ENCODE measurements at regions not wholly inside any gene's neighbourhood (a gene's known extent, or its start where the extent isn't known, plus 50 kb on each side); places are given as distances from the start of the nearest gene placed in this dataset.
"Not testable (repeated sequence)": the region's sequence is repeated elsewhere in the genome, so short reads cannot be mapped to it uniquely, and the experiment has no call there.

DNA sequence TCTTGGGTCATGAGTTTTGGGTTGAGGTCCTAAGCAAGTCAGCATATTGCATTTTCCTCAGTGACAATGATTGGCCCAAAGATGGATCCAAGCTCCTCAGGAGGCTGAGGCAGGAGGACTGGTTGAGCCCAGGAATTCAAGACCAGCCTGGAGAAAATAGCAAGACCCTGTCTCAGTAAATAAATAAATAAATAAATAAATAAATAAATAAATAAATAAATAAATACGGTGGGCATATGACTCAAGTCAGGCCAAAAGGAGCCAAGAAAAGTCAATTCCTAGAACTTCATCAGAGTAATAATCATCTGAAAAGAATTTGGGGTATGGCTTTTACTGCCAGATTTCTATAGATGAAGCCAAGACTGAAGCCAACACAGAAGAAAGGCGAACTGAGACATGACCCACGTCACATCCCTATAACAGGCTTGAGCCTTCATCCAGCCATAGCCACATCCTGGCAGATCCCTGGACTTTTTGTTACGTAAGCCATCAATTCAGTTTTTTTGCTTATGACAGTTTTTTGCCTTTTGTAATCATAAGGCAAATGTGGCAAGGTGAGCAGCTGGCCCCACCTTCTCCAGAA lies 88.5 kb upstream of the NFASC start:
- DNase-seq = no peak

DNA sequence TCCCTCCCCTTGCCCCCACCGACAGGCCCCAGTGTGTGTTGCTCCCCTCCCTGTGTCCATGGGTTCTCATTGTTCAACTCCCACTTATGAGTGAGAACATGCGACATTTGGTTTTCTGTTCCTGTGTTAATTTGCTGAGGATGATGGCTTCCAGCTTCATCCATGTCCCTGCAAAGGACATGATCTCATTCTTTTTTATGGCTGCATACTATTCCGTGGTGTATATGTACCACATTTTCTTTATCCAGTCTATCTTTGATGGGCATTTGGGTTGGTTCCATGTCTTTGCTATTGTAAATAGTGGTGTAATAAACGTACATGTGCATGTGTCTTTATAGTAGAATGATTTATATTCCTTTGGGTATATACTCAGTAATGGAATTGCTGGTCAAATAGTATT lies 85.6 kb upstream of the NFASC start:
- DNase-seq = not testable (repeated sequence)

DNA sequence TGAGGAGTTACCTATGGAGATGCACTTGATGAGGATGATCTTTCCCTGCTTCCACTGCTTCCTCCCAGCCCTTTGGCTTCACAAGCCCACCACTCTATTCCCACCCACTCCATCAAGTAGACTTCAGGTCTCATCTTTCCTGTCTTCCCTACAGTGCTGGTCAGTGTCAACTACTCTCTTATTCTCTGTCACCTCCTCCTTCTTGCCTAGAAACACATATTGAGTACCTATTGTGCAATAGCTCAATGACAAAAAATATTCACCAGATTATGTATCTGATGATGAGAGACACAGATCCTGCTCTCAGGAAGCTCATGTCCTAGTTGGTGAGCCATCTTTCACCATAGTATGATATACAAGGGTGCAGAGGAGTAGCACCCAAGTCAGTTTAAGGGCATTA lies 82.2 kb upstream of the NFASC start:
- DNase-seq = no peak

DNA sequence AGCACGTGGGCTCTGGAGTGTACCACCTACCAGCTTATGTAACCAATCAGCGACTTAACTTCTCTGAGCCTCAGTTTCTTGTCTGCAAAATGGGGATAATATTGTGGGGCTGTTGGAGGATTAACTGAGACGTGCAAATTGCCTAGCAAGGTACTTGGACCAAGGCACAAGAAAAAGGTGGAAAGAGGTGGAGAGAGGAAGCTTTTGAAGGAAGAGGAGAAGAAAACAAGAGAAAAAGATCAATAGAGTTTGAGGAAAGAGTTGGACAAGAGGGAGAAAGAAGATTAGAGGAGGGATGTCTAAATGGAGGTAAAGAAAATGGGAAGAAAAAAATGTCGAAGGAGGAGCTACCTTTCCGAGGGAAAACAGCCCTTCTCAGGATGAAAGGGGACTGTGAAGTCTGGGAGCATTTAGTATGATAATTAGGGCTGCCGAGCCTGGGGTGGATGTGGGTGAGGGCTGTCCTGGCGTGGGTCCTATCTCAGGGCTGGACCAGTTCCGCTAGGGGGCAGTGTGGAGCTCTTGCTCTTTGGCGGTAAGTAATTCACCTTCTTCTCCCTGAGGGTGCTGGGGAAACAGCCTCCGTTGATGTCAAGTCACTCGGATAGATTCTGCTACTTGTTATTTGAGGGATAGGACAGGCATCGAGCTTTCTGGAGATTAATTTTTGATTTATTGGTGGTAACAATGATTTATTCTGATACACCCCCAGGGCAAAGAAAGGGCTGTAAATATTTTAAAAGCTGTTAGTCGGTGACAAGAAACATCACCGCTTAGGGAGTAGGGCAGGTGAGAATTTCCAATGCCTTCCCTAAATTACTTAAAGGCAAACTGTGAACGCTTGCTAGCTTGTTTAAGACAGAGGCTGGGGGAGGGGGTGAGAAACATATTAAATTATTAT lies 79.0 kb upstream of the NFASC start:
- DNase-seq = peak; percentile 63 to 87 (median 84)

DNA sequence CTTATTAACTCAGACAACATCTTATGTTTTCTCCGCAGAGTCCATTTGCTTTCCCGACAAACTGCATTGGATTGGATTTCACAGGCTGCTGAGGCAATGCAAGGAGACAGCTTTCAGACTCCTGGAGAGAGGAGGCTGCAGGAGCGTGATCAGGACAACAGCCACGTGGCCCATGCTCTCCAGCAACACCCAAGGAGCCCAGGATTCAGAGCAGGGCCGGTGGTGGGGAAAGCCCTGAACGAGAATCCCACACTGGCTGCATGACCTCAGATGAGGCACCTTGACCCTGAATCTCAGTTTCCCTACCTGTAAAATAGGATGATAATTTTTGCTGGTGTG lies 78.3 kb upstream of the NFASC start:
- DNase-seq = peak in 1 of 3 experiments; percentile 66

DNA sequence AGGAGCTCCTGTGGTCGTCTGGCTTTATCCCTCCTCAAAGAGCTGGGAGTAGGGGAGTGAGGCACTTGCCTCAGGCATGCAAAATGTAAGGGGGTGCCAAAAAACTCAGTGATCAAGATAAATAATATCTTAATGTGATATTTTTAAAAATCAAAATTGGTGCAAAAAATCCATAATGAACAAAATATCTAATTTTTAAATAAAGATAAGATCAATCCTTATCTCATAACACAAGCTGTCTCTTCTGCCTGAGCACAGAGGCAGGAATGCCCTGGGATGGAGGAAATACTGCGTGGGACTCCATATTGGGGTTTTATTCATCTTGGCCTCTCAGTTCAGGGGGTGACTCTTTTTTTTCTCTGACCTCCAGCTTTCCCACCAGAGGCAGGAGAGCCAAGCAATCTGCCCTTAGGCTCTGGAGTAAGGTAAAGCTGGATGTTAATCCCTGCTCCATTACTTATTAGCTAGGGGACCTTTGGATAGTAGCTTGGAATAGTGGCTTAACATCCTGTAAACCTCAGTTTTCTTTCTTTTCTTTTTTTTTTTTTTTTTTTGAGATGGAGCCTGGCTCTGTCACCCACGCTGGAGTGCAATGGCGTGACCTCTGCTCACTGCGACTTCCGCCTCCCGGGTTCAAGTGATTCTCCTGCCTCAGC lies 77.3 kb upstream of the NFASC start:
- no peak for DNase-seq

DNA sequence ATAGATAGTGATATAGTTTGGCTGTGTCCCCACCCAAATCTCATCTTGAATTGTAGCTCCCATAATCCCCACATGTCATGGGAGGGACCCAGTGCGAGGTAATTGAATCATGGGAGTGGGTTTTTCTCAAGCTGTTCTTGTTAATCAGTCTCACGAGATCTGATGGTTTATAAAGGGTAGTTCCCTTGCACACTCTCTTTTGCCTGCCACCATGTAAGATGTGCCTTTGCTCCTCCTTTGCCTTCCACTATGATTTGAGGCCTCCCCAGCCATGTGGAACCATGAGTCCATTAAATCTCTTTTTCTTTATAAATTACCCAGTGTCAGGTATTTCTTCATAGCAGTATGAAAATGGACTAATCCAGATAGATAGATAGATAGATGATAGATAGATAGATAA lies 73.8 kb upstream of the NFASC start:
- DNase-seq = not testable (repeated sequence)

DNA sequence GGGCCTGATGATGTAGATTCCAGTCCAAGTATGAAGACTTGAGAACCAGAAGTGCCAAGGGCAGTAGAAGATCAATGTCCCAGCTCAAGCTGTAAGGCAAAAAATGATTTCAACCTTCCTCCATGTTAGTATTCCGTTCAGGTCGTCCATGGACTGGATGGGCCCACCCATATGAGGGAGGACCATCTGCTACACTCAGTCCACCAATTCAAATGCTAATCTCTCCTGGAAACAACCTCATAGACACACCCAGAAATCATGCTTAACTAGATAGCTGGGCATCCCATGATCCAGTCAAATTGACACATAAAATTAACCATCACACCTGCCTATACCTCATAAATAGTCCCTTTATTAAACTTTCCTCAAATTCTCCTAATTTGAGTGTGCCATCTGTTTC lies 73.3 kb upstream of the NFASC start:
- DNase-seq = no peak

DNA sequence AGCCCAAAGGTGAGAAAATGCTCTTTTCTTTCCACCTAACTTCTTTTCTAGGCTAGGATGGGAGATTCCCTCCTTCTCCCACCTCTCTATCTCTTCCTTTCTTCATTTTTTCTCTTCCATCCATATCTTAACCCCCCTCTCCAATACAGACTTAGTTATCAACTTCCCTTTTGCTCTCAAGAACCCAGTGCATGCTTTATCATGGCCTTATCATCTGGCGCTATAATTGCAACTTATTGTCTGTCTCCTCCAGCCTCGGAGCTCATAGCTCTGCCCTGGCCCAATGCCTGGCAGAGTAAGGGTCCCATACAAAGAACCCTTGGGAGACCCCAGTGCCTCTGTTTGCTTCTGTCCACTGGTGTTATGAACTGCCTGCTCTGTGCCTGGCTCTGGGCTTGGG lies 71.0 kb upstream of the NFASC start:
- no peak for DNase-seq

DNA sequence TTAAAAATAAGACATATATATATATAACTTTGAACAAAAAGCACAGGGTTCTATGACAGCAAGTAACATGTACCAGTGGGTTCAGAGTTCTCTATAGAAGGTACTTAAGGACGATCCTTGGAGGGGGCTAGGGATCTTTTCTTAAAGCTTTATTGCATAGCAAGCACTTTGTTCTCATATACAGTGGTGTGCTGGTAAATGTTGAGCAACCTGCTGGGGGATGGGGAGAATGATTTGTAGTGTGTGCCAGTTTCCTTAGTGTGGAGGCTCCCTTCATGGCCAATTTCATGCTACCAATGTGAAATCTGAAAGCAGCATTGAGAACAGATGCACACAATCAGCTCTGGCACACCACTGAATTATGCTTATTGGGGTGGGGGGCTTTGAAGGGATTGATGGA lies 69.5 kb upstream of the NFASC start:
- DNase-seq = no peak

DNA sequence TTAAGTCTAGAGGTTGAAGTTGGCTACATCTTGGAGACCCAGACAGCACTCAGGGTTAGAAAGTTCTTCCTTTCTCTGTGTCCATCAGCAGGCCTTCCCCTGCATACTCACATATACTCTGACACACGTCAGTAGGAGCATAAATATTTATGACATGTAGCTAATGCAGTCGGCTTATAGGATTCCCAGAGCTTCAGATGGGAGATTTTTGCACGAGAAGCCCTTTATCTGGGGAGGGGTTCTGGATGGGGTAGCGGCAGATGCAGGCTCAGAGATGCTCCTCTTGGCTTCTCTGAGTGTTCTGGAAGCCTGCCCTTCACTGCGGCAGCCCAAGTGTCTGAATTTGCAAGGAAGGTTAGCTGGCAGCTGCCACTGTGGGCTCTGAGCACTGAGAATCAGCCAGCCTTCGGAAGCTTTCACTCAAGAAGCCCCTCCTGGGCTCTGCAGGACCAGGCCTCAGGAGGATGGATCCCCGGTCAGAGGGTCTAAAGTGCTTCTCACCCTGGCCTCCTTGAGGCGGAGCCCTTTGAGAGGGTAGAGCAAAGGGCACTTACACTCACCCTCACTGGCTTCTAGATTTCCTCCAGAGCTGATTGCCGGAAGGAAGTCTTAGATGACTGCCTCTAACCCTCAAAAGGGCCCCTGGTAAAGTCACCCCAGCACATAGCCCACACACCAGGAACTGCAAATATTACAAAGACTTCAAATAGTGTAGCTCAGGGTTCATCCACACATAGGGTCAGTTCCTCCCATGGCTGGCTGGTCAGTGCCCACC lies 68.1 kb upstream of the NFASC start:
- DNase-seq = no peak

DNA sequence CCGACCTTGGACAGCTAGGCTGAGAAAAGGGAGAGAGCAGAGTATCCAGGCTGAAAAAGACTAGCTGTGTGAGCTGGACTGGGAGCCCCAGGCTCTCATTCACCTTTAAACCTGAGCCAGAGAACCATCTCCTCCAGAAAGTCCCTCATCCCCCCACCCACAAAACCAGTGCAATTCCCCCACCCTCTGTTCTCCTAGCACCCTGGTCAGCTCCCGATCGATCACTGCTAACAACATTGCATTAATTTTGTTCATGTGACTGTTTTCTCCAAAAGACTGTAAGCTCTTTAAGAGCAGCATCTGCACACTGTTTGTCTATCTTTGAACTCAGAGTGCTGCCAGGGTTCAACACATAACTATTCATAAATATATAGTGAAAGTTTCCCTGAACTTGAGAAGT lies 67.1 kb upstream of the NFASC start:
- DNase-seq = no peak

DNA sequence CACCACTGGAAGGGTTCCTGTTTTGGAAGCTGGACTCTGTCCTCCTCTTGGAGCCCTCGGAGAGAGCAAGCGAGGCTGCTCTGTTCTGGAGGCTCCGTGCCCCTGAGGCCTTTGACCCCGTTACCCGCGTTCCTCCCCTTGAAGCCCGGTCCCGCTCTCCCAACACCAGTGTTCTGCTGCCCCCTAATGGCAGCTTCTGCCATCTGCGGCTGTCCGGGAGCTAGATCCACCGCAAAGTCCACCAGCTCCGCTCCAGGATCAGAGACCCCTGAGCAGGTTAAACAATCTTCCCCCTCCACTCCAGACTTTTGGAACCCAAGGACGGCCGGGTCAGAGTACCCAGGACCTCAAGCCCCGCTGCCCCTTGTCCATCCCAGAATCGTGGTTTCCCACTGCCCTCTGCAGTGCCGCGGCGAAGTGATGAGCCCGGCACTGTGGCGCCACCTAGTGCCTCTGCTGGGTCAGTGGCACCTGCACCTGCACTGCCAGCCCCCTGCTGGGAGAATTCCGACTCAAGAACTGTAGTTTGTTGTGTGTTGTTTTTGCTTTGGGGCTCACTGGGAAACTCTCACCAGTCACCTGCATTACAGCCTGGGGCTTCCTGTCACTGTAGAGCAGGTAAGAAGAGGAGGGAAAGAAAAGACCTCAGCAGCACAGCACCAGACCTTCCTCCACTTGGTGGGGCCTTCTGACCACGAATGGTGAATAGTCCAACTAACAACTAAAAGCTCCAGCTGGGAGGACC lies 63.5 kb upstream of the NFASC start:
- DNase-seq = peak; percentile 90 to 97 (median 96)

DNA sequence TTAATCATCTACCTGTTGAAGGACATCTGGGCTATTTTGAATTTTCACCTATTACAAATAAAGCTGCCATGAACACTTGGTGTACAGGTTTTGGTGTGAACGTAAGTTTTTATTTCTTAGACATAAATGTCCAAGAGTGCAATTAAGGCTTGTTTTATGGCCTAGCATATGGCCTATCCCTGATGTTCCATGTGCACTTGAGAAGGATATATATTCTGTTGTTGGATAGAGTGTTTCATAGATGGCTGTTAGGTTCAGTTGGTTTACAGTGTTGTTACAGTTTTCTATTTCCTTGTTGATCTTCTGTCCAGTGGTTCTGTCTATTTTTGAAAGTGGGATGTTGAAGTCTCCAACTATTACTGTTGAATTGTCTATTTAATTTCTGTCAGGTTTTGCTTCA lies 61.2 kb upstream of the NFASC start:
- no peak for DNase-seq

DNA sequence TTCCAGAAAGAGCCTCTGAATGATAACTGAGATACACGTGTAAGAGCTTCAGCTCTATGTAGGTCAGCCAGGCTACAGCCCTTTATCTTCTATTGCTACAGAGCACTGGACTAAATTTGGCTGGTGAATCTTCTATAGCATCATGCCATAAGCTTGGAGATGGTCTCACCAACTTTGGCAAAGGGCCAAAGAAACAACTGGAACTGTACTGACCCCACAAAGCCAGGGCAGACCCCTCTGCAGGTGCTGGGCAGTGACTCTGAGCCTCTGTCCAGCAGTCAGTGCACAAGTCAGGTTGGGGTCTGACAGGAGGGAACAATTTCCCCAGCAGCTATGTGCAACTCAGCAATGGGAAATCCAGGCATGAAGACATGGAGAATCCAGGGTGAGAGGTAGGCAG lies 57.8 kb upstream of the NFASC start:
- no peak for DNase-seq

DNA sequence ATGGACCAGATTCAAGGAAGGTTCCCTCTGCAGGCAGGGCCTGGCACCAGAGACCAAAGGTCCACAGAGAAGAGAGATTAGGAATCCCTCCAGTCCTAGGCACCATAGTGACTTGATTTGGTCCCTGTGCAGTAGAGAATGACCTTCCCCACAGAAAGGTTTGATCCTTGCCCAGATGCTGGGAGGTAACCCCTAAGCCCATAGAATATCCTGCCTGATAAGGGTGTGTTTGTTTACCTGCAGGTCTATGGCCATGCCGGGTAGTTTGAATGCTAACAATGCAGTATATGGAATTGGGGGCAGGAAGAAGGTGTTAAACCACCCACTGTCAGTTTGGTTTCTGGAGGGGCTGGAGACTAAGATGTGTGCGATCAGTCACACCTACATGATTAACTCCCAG lies 57.1 kb upstream of the NFASC start:
- no peak for DNase-seq

DNA sequence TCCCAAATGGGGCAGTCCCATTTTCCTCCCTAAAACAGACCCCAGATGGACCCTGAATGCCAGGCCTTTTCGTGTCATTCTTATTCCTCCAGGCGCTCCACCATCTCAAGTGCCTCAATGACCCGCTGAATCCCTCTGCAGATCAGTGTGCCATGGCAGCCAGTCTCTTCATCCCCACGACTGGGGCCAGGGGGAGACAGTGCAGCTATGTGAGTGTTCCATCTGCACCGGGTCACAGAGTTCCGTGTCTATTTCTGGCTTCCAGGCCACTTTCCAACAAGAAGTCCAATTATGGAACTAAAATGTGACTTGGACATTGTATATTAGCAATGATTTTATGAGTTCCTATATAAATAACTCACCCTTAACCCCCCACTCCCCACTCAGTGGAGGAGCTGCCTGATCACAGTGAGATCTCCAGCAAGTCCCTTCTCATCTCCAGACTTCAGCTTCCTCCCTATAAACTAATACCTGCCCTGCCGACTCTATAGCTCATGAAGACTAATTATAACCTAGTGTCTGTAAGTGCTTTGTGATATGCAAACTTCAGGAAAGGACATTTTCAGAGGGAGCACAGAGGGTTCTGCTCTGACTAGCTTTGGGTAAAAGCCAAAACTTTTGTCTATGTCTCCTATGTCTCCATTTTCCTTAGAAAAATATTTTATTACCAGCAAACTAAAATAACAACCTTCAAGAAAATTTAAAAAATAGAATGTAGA lies 56.3 kb upstream of the NFASC start:
- no peak for DNase-seq

DNA sequence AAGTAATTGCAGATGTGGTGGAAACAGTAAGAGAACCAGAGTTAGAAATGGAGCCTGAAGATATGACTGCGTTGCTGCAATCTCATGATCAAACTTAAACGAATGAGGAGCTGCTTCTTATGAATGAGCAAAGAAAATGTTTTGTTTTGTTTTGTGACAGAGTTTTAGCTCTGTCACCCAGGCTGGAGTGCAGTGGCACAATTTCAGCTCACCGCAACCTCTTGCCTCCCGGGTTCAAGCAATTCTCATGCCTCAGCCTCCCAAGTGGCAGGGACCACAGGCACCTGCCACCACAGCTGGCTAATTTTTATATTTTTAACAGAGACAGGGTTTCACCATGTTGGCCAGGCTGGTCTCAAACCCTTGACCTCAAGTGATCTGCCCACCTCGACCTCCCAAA lies 53.3 kb upstream of the NFASC start:
- no peak for DNase-seq

DNA sequence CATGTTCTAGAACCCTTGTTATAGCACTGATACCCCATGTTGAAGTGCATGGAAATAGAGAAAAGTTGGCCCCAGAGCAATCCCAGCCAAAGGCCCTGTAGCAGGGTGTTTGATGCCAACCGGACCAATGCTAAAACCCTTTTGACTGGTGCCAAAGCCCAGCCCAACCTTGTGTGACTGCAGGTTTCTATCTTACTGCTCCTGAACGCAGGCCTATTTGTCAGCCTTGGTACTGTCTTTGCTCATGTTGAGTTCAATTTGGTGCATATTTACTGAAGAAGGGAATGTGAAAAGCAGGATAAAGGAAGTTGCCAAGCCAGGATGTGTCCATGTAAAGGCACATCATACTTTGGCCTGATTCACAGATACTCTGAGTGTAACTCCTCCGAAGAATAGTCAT lies 51.7 kb upstream of the NFASC start:
- no peak for DNase-seq

DNA sequence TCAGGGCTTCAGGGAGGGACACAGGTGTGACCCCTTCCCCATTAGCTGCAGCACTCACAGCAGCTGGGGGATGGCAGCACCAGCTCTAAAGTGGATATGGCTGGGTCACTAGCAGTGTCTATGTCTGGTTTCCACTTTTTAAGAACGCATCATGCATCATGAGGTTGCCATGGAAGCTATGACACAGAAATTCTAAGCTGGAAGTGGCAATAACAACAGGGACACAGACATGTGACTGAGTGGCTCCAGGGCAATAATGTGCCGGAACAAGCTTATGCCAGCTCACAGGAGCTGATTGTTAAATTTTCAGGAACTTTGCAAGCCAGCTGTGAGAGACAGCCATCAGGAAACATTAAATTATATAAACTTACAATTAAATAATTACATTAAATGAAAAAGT lies 51.2 kb upstream of the NFASC start:
- DNase-seq = peak in 1 of 3 experiments; percentile 49

Data from NCI-H1417 (cell line).